D341Med (cell line): ENCODE measurements at regions not wholly inside any gene's neighbourhood (a gene's known extent, or its start where the extent isn't known, plus 50 kb on each side); places are given as distances from the start of the nearest gene placed in this dataset.

Experiments
- DNase-seq: peaks from one replicate; pipeline ENCODE4 v3.0.0; 2012; ENCODE audit warnings: low spot score

GRCh38 chr1:209335178-209335577 lies 248.3 kb upstream of the CAMK1G start:
- peak; percentile 43 for DNase-seq

DNA sequence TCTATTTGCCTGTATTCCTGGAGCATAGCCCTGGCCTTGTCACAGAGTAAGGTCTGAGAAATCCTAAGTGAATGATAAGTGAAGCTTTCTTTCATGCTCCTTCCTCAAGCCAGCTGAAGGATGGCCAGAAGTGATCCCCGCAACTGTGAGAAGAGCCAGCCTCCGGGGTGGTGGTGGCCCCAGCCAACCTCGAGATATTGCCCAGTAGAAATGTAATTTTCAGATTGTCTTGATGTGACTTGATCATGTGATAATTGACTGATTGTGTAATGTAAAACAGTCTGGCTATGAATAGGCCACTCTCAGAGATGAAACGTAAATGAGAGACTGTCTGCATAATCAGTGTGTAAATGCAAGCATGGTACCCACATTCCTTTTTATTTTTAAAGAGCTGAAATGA lies 242.4 kb upstream of the CAMK1G start:
- no peak for DNase-seq

- no peak for DNase-seq
Observed at GRCh38 chr1:209341673-209342420, 241.7 kb upstream of the CAMK1G start.

DNA sequence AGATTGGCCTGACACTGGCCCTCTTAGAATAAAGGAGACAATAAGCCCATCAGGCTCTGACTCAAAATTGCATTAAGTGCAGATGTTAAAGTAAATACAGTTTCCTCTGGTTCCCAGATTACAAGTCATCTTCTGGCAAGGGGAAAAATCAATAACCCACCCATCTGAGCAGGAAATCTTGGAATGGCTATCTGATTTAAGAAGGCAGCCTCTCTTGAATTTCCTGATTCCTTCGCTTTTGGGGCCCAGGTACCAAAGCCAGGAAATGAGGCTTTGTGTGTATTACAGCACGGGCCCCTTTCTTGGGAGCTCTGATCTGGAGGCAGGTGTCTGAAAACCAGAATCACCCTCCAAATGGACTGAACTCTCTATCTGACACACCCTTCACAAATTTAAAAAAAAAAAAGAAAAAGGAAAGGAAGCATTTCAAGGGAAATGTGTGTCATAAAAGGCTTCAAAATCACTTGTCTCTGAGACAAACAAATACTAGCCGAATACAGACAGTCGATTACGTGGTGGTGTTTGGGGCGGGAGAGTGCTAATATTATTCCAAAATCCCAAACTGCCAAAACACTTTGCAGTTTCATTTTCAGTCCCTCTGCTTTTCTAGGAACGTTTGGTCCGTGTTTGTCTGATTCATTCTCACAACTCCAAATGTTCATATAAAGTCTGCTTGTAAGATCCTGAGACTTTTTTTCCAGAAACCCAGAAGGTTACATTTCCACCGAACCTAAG lies 240.9 kb upstream of the CAMK1G start:
- DNase-seq: no peak

DNA sequence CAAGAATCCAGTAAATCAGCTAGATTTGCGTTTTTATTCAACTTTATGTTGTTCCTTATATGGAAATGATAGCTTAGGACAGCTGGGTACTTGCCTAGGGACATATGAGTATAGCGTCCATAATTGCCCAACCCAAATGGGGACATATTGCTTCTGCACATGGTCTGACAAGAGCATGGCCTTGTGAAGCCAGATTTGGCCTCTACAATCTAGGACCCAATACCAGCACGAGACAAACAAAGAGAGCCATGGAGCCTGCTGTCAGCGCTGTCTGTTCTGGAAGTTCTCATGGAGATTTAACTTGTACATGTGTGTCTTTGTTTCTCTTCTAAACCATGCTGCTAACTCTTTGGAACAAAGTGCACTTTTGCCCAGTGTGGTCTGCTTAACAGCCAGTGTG lies 240.0 kb upstream of the CAMK1G start:
- DNase-seq: no peak

GRCh38 chr1:209344156-209344555 lies 239.4 kb upstream of the CAMK1G start:
- DNase-seq: no peak

GRCh38 chr1:209349363-209350308 lies 233.9 kb upstream of the CAMK1G start:
- DNase-seq: no peak

GRCh38 chr1:209353053-209353452 lies 230.5 kb upstream of the CAMK1G start:
- no peak for DNase-seq

DNA sequence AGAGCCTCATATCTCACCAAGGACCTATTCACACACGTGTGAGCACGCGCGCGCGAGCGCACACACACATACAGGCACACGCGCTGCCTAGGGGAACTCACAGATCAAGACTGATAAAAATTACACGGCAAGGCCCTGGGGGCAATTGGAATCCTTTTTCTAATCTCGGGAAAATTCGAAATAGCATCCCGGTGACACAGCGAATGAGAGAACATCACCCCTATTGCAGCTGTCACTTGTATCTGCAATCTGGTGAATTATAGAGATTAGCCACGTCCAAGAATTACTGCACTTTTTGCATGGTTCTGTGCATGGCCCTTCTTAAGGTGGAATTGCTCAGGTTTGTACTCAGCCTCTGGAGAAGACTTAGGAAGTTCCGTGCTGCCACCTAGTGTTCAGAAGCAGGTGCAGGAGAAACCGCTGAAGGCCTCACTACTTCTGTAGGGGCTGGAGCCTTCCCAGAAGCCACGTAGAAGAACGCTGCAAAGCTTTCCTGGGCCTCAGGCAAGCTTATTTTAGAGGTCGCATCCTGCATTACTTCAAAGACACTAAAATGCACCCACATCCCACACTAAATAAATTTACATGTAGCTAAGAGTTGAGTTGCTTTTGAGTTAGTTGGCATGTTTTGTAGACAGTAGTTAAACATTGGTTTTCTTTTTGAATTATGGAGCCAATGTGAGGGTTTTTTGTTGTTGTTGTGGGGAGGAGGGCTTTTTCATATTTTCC lies 229.2 kb upstream of the CAMK1G start:
- peak; percentile 76 for DNase-seq

DNA sequence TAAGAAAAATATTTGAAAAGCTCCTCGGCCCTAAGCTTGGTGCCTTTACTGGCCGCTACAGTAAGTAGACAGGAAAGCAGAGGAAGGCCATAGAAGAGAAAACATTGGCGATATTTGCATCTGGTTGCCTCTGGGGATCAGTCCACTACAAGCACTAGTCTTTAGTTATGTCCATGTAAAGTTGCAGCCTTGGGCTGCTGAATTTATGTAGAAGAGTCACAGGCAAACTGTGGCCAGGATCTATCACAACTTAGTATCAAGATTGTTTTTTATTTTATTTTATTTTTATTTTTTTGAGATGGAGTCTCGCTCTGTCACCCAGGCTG lies 228.7 kb upstream of the CAMK1G start:
- no peak for DNase-seq

DNA sequence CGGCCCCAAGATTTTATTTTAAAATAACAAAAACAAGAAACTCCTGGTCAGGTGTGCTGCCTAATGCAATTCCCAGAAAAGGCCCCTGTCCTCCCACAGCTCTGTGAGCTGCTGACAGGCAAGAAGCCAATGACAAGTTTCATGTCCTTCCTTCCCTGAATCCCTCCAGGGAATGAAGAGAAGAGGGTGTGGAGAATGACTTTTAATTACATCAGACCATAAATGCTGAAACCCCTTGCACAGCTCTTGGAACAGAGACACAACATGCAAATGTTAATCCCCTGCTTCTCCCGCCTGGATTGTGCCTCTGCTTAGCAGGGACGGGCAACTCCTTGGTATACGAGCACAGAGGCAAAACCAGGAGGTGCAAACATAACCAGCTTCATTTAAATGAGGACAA lies 228.1 kb upstream of the CAMK1G start:
- no peak for DNase-seq

GRCh38 chr1:209356976-209357377 lies 226.5 kb upstream of the CAMK1G start:
- no peak for DNase-seq

DNA sequence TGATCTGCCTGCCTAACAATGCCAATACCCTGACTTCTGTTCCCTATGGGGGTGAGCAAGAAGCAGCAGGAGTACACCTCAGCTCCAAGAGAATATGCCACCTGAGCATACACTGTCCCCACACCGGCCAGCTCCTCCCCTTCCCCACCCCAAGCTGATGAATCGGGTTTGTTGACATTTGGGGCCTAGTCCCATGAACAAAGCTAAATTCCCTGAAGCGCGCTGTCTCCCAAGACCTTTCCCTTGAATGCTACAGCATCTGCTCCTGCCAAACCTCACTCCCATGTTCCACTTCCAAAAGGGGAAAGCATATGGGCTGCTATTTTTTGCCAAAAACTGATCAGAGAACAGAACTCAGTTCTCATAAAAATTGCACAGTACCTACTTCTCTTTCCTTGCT lies 220.4 kb upstream of the CAMK1G start:
- DNase-seq: no peak

DNA sequence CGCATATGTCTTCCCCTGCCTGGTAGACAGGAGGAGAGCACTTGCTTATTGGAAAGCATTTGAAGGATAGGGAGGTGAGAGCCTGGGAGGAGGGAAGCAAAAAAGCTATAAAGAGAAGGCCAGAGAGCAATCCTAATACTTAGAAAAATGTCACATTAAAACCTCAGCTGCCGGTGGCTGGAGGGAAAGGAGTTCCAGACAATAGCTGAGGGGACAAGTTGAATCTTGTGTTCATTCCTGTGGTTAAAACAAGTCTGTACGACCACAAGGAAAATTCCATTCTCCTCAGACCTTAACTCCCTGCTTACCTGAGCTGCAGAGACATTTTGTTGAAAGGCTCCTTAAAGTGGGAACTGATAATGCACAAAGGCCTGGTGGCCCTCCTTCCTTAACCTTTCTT lies 218.8 kb upstream of the CAMK1G start:
- DNase-seq: no peak

- DNase-seq: no peak
Observed at GRCh38 chr1:209367061-209367772, 216.3 kb upstream of the CAMK1G start.

GRCh38 chr1:209368864-209369598 lies 214.5 kb upstream of the CAMK1G start:
- no peak for DNase-seq

DNA sequence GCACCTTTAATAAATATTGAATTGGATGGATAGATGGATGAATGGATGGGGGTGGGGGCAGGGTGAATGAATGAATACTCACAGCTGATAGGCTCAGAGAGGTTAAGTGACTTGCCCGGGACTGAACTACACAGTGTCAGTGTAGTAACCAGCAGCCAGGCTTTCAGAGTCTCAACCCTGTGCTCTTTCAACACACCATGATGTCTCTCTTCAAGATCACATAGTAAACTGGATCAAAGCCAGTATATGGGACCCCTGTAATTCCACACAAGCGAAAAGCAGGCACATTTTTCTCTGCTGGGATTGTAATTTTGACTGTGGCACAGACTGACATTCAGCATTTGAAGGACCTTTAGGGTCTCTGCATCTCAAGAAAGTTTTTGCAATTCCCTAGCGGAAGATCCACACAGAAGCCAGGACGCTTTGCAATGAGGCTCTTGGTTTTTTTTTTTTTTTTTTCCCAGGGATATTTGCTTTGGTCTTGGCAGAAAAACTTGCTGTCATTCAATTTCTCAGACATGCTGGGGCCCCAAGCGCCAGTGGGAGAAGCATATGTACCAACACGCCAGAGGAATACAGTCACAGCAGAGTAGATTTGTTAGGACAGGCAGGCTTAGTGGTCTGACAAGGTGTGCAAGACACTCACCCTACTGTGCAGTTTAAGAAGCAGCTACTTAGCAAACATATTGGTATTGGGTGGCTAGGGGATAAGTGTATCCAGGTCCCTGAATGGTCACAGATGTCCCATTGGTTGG lies 213.1 kb upstream of the CAMK1G start:
- DNase-seq: no peak

DNA sequence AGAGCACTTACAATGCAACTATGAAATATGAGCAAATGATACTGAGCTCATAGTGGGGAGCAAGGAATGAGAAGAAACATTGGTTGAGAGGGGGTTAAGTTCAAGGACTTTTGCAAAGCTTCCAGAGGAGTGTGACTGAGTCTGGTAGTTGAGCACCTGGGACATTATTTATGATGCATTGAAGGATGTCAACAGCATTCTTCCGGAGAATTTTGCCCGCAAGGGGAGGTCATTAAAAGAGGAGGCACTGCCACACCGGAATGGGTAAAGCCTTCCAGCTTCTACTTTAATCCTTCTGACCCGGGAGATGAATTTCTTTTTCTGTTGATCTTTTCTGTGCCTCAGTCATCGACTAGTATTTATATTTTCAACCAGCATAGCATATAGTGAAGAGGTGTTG lies 208.4 kb upstream of the CAMK1G start:
- DNase-seq: no peak

GRCh38 chr1:209375671-209376365 lies 207.7 kb upstream of the CAMK1G start:
- DNase-seq: no peak
